WTC11 (cell line): ENCODE measurements at regions not wholly inside any gene's neighbourhood (a gene's known extent, or its start where the extent isn't known, plus 50 kb on each side); places are given as distances from the start of the nearest gene placed in this dataset.

Experiments used
- ATAC-seq: fragments of 200-7000 bp; cut with Tn5 transposase; 2 replicates; pipeline ENCODE4 v1.10.0; 2021; ENCODE audit warnings: mild to moderate bottlenecking, moderate library complexity
- CTCF ChIA-PET: fragments of 300-600 bp; sonication (Branson Sonifier 250); formaldehyde crosslinking; loops from one replicate; lab custom pipeline; 2021; ENCODE audit warnings: antibody characterized with exemption; lab: Charles Lee
- POLR2A ChIA-PET: fragments of 350-600 bp; sonication (Branson Sonifier 250); formaldehyde crosslinking; loops from one replicate; lab custom pipeline; 2021; ENCODE audit warnings: antibody characterized with exemption; lab: Charles Lee
- DNase-seq: peaks from one replicate; pipeline ENCODE4 v3.0.0; 2021; ENCODE audit warnings: low spot score
- H3K27ac Mint-ChIP-seq: 2 replicates; pipeline ENCODE4 v1.8.0; 2021; ENCODE audit warnings: mixed read lengths
- H3K27me3 Mint-ChIP-seq: 2 replicates; pipeline ENCODE4 v1.8.0; 2021; ENCODE audit warnings: low read depth, mild to moderate bottlenecking, moderate library complexity, mixed read lengths
- H3K36me3 Mint-ChIP-seq: 2 replicates; pipeline ENCODE4 v1.8.0; 2021; ENCODE audit warnings: mixed read lengths
- H3K4me1 Mint-ChIP-seq: 2 replicates; pipeline ENCODE4 v1.8.0; 2022; ENCODE audit warnings: mixed read lengths
- H3K4me3 Mint-ChIP-seq: 2 replicates; pipeline ENCODE4 v1.8.0; 2021; ENCODE audit warnings: mild to moderate bottlenecking, moderate library complexity, mixed read lengths
- H3K9me3 Mint-ChIP-seq: 2 replicates; pipeline ENCODE4 v1.8.0; 2021; ENCODE audit warnings: mixed read lengths
- AFF4 ChIP-seq: sonication (generic); formaldehyde crosslinking; IDR thresholded peaks from 2 replicates; pipeline ENCODE4 v1.8.1; 2023; ENCODE audit warnings: mild to moderate bottlenecking, missing genetic modification reagents, borderline replicate concordance
- AR ChIP-seq: fragments of 250-450 bp; sonication (Bioruptor Pico); IDR thresholded peaks from 2 replicates; pipeline ENCODE4 v1.9.0; 2021; ENCODE audit warnings: mild to moderate bottlenecking
- CBFB ChIP-seq: sonication (generic); formaldehyde crosslinking; IDR thresholded peaks from 2 replicates; pipeline ENCODE4 v1.8.1; 2022; ENCODE audit warnings: mild to moderate bottlenecking, low read depth, missing genetic modification reagents
- ESRRA ChIP-seq: sonication (generic); formaldehyde crosslinking; IDR thresholded peaks from 2 replicates; pipeline ENCODE4 v1.8.1; 2022; ENCODE audit warnings: mild to moderate bottlenecking, missing genetic modification reagents, borderline replicate concordance
- IRF2 ChIP-seq: sonication (generic); formaldehyde crosslinking; IDR thresholded peaks from 2 replicates; pipeline ENCODE4 v1.8.0; 2022; ENCODE audit warnings: low read depth, missing genetic modification reagents, borderline replicate concordance
- NFYB ChIP-seq: sonication (generic); formaldehyde crosslinking; conservative IDR thresholded peaks from 2 replicates; pipeline ENCODE4 v1.8.0; 2022; ENCODE audit warnings: low read depth, missing genetic modification reagents
- OVOL2 ChIP-seq: fragments of 250-450 bp; sonication (Bioruptor Pico); IDR thresholded peaks from 2 replicates; pipeline ENCODE4 v1.9.0; 2021; ENCODE audit warnings: mild to moderate bottlenecking, borderline replicate concordance
- RELA ChIP-seq: sonication (generic); formaldehyde crosslinking; IDR thresholded peaks from 2 replicates; pipeline ENCODE4 v1.8.1; 2022; ENCODE audit warnings: missing genetic modification reagents, mild to moderate bottlenecking, borderline replicate concordance
- SP1 ChIP-seq: sonication (generic); formaldehyde crosslinking; conservative IDR thresholded peaks from 2 replicates; pipeline ENCODE4 v1.8.1; 2022; ENCODE audit warnings: missing genetic modification reagents
- STAT6 ChIP-seq: sonication (generic); formaldehyde crosslinking; conservative IDR thresholded peaks from 2 replicates; pipeline ENCODE4 v1.8.1; 2023; ENCODE audit warnings: mild to moderate bottlenecking, low read depth, missing genetic modification reagents, moderate library complexity
- TEAD1 ChIP-seq: sonication (generic); formaldehyde crosslinking; IDR thresholded peaks from 2 replicates; pipeline ENCODE4 v1.8.0; 2022; ENCODE audit warnings: mild to moderate bottlenecking, missing genetic modification reagents
- TEAD4 ChIP-seq: sonication (generic); formaldehyde crosslinking; IDR thresholded peaks from 2 replicates; pipeline ENCODE4 v1.8.0; 2022; ENCODE audit warnings: mild to moderate bottlenecking, missing genetic modification reagents
- ZSCAN18 ChIP-seq: fragments of 250-450 bp; sonication (Bioruptor Pico); IDR thresholded peaks from 2 replicates; pipeline ENCODE4 v2.1.2; 2022; ENCODE audit warnings: mild to moderate bottlenecking, moderate library complexity
- TF ChIP-seq, protein P1 (sequence below): fragments of 250-450 bp; sonication (Bioruptor Pico); IDR thresholded peaks from 2 replicates; pipeline ENCODE4 v1.9.0; 2021; ENCODE audit warnings: moderate library complexity, mild to moderate bottlenecking, inconsistent platforms, borderline replicate concordance
- TF ChIP-seq, protein P2 (sequence below): sonication (generic); formaldehyde crosslinking; IDR thresholded peaks from 2 replicates; pipeline ENCODE4 v1.8.1; 2022; ENCODE audit warnings: missing genetic modification reagents, borderline replicate concordance
- TF ChIP-seq, protein P3 (sequence below): sonication (generic); formaldehyde crosslinking; IDR thresholded peaks from 2 replicates; pipeline ENCODE4 v1.8.0; 2023; ENCODE audit warnings: missing genetic modification reagents, mild to moderate bottlenecking, borderline replicate concordance

GRCh38 chr12:71218616-71219015 lies 60.8 kb upstream of the TSPAN8 start (continued):
- TF ChIP-seq, protein P1, sequence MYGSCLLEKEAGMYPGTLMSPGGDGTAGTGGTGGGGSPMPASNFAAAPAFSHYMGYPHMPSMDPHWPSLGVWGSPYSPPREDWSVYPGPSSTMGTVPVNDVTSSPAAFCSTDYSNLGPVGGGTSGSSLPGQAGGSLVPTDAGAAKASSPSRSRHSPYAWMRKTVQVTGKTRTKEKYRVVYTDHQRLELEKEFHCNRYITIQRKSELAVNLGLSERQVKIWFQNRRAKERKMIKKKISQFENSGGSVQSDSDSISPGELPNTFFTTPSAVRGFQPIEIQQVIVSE (CRISPR knock-in tag) = no peak
- TF ChIP-seq STAT6 (CRISPR knock-in tag) (no peak), ESRRA (CRISPR knock-in tag) (no peak), RELA (CRISPR knock-in tag) (no peak), CBFB (no peak), SP1 (no peak), IRF2 (CRISPR knock-in tag) (no peak), OVOL2 (CRISPR knock-in tag) (no peak), ZSCAN18 (no peak), AR (no peak), NFYB (CRISPR knock-in tag) (no peak)

DNA sequence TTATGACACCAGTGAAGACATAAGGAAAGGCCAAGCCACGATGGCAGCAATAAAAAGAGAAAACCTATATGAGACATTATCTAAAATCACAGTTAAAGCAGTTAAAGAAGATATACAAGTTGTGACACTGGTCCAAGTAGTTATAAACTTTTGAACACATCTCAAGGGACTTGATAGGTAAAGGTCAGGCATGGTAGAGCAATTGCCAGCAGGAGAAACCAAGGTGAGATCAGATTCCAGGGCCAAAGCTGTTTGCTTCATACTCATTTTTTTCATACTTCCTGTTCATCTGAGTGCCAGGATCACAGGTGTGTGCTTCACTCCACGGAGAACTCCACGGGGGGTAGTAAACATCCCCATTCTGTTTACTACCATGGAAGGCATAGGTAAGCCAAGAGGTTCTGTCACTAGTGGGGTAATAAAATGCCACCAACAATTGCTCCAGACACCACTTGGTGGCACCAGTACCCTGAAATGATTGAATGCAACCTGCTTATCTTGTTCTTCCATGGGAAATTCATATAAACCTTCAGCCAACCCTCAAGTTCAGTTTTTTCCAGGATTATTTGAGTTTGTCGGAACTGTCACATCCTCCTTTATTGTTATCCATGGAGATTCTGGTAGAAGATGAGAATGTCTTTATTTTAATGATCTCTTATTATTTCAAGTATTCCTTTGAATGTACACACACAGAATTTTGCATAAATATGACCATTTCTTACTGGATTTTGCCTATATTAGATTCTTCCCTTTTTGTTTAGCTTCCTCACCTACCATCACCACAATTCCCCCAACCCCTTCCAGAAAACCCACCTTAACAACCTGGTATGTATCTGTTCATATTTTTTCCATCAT lies 59.2 kb upstream of the TSPAN8 start:
- Mint-ChIP-seq H3K9me3 (peaks cover 12% of the 10 kb centered on the region), H3K27ac (peak overlapping the region; percentile 55), H3K4me3 (no peak overlapping the region), H3K4me1 (peaks cover 41% of the 10 kb centered on the region), H3K36me3 (peaks cover 13% of the 10 kb centered on the region), H3K27me3 (no peaks in the 10 kb centered on the region)
- ChIA-PET POLR2A (no interaction called here), CTCF (interaction anchor here (1.0 kb wide), 1 partner anchor 176 kb away, joined by 5 read pairs; no protein-coding TSS in a partner anchor)
- peak; percentile 21 for DNase-seq
- peak; percentile 22; the same call in 1 of the 2 replicates for ATAC-seq
- TF ChIP-seq, protein P2, sequence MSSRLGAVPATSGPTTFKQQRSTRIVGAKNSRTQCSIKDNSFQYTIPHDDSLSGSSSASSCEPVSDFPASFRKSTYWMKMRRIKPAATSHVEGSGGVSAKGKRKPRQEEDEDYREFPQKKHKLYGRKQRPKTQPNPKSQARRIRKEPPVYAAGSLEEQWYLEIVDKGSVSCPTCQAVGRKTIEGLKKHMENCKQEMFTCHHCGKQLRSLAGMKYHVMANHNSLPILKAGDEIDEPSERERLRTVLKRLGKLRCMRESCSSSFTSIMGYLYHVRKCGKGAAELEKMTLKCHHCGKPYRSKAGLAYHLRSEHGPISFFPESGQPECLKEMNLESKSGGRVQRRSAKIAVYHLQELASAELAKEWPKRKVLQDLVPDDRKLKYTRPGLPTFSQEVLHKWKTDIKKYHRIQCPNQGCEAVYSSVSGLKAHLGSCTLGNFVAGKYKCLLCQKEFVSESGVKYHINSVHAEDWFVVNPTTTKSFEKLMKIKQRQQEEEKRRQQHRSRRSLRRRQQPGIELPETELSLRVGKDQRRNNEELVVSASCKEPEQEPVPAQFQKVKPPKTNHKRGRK (CRISPR knock-in tag) = no peak
- TF ChIP-seq AFF4 (no peak), TEAD1 (CRISPR knock-in tag) (no peak), TEAD4 (no peak)
- TF ChIP-seq, protein P3, sequence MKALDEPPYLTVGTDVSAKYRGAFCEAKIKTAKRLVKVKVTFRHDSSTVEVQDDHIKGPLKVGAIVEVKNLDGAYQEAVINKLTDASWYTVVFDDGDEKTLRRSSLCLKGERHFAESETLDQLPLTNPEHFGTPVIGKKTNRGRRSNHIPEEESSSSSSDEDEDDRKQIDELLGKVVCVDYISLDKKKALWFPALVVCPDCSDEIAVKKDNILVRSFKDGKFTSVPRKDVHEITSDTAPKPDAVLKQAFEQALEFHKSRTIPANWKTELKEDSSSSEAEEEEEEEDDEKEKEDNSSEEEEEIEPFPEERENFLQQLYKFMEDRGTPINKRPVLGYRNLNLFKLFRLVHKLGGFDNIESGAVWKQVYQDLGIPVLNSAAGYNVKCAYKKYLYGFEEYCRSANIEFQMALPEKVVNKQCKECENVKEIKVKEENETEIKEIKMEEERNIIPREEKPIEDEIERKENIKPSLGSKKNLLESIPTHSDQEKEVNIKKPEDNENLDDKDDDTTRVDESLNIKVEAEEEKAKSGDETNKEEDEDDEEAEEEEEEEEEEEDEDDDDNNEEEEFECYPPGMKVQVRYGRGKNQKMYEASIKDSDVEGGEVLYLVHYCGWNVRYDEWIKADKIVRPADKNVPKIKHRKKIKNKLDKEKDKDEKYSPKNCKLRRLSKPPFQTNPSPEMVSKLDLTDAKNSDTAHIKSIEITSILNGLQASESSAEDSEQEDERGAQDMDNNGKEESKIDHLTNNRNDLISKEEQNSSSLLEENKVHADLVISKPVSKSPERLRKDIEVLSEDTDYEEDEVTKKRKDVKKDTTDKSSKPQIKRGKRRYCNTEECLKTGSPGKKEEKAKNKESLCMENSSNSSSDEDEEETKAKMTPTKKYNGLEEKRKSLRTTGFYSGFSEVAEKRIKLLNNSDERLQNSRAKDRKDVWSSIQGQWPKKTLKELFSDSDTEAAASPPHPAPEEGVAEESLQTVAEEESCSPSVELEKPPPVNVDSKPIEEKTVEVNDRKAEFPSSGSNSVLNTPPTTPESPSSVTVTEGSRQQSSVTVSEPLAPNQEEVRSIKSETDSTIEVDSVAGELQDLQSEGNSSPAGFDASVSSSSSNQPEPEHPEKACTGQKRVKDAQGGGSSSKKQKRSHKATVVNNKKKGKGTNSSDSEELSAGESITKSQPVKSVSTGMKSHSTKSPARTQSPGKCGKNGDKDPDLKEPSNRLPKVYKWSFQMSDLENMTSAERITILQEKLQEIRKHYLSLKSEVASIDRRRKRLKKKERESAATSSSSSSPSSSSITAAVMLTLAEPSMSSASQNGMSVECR (CRISPR knock-in tag) = no peak
